H9 (cell line): ENCODE measurements at regions not wholly inside any gene's neighbourhood (a gene's known extent, or its start where the extent isn't known, plus 50 kb on each side); places are given as distances from the start of the nearest gene placed in this dataset.

Source experiments
- DNase-seq: peaks from one replicate; pipeline ENCODE4 v3.0.0-alpha.2; 2017
- H2AFZ ChIP-seq: one replicate; pipeline ENCODE4 v1.6.1; 2013; ENCODE audit warnings: mild to moderate bottlenecking, low read length, control low read depth, moderate library complexity
- H2AK5ac ChIP-seq: 2 replicates; pipeline ENCODE4 v1.6.1; 2013; ENCODE audit warnings: low read length, control low read depth, mixed read lengths; ENCODE audit not compliant: insufficient read length
- H2BK120ac ChIP-seq: one replicate; pipeline ENCODE4 v1.6.1; 2013; ENCODE audit warnings: low read depth, mild to moderate bottlenecking, low read length, control low read depth, inconsistent platforms; ENCODE audit not compliant: poor library complexity, severe bottlenecking
- H2BK12ac ChIP-seq: 2 replicates; pipeline ENCODE4 v1.6.1; 2013; ENCODE audit warnings: low read length, control low read depth, mixed read lengths, low read depth; ENCODE audit not compliant: insufficient read length
- H2BK15ac ChIP-seq: 2 replicates; pipeline ENCODE4 v1.6.1; 2013; ENCODE audit warnings: low read depth, low read length, control low read depth
- H2BK20ac ChIP-seq: one replicate; pipeline ENCODE4 v1.6.1; 2013; ENCODE audit warnings: low read depth, mild to moderate bottlenecking, low read length, control low read depth, inconsistent platforms; ENCODE audit not compliant: poor library complexity, severe bottlenecking
- H2BK5ac ChIP-seq: 2 replicates; pipeline ENCODE4 v1.6.1; 2013; ENCODE audit warnings: low read length, control low read depth, mixed read lengths; ENCODE audit not compliant: insufficient read length
- H3K14ac ChIP-seq: 2 replicates; pipeline ENCODE4 v1.6.1; 2013; ENCODE audit warnings: low read length, control low read depth; ENCODE audit not compliant: insufficient read depth
- H3K18ac ChIP-seq: 2 replicates; pipeline ENCODE4 v1.6.1; 2013; ENCODE audit warnings: low read depth, mild to moderate bottlenecking, mixed read lengths, low read length, control low read depth; ENCODE audit not compliant: insufficient read length
- H3K23ac ChIP-seq: 2 replicates; pipeline ENCODE4 v1.6.1; 2013; ENCODE audit warnings: low read length, control low read depth, mixed read lengths, low read depth; ENCODE audit not compliant: insufficient read length
- H3K23me2 ChIP-seq: 2 replicates; pipeline ENCODE4 v1.6.1; 2013; ENCODE audit warnings: low read depth, mild to moderate bottlenecking, mixed read lengths, low read length, control low read depth; ENCODE audit not compliant: insufficient read length, poor library complexity, severe bottlenecking
- H3K27ac ChIP-seq: 2 replicates; pipeline ENCODE4 v1.5.1; 2013; ENCODE audit warnings: low read length, control low read depth, mixed read lengths, low read depth; ENCODE audit not compliant: insufficient read length
- H3K27me3 ChIP-seq: 2 replicates; pipeline ENCODE4 v1.6.1; 2013; ENCODE audit warnings: low read length, control low read depth, inconsistent platforms; ENCODE audit not compliant: insufficient read depth
- H3K4ac ChIP-seq: 2 replicates; pipeline ENCODE4 v1.6.1; 2013; ENCODE audit warnings: low read depth, mild to moderate bottlenecking, control low read depth, inconsistent platforms, low read length, moderate library complexity
- H3K4me1 ChIP-seq: 2 replicates; pipeline ENCODE4 v1.6.1; 2013; ENCODE audit warnings: low read length, control low read depth, inconsistent platforms; ENCODE audit not compliant: insufficient read depth
- H3K4me2 ChIP-seq: 2 replicates; pipeline ENCODE4 v1.6.1; 2013; ENCODE audit warnings: low read length, control low read depth, mixed read lengths; ENCODE audit not compliant: insufficient read length, insufficient read depth
- H3K56ac ChIP-seq: 2 replicates; pipeline ENCODE4 v1.6.1; 2013; ENCODE audit warnings: low read depth, mild to moderate bottlenecking, mixed read lengths, low read length, control low read depth; ENCODE audit not compliant: insufficient read length
- H3K79me1 ChIP-seq: 2 replicates; pipeline ENCODE4 v1.6.1; 2013; ENCODE audit warnings: low read depth, mild to moderate bottlenecking, moderate library complexity, low read length, control low read depth, inconsistent platforms; ENCODE audit not compliant: insufficient read depth, poor library complexity, severe bottlenecking
- H3K79me2 ChIP-seq: 2 replicates; pipeline ENCODE4 v1.6.1; 2013; ENCODE audit warnings: low read length, control low read depth, inconsistent platforms; ENCODE audit not compliant: insufficient read depth
- H3K9ac ChIP-seq: 2 replicates; pipeline ENCODE4 v1.6.1; 2013; ENCODE audit warnings: low read length, control low read depth, mixed read lengths; ENCODE audit not compliant: insufficient read length; ENCODE audit errors: extremely low read depth
- H3K9me3 ChIP-seq: one replicate; pipeline ENCODE4 v1.6.1; 2013; ENCODE audit warnings: low read depth, low read length, inconsistent platforms; ENCODE audit not compliant: control insufficient read depth
- H3T11ph ChIP-seq: one replicate; pipeline ENCODE4 v1.6.1; 2013; ENCODE audit warnings: mild to moderate bottlenecking, low read length, control low read depth, inconsistent platforms
- H4K20me1 ChIP-seq: one replicate; pipeline ENCODE4 v1.6.1; 2013; ENCODE audit not compliant: control insufficient read depth, insufficient read length, insufficient read depth
- H4K5ac ChIP-seq: 2 replicates; pipeline ENCODE4 v1.6.1; 2013; ENCODE audit warnings: low read depth, mild to moderate bottlenecking, mixed read lengths, low read length, control low read depth; ENCODE audit not compliant: insufficient read length
- H4K8ac ChIP-seq: replicated peaks from 2 replicates; pipeline ENCODE4 v1.6.1; 2013; ENCODE audit warnings: low read length, control low read depth, mixed read lengths, low read depth; ENCODE audit not compliant: insufficient read length
- H4K91ac ChIP-seq: 2 replicates; pipeline ENCODE4 v1.6.1; 2013; ENCODE audit warnings: low read depth, mild to moderate bottlenecking, moderate library complexity, mixed read lengths, low read length, control low read depth; ENCODE audit not compliant: insufficient read length
- H3K27ac Mint-ChIP-seq, 3 experiments: 2 replicates in 2 of 3; 3 replicates in 1 of 3; pipeline ENCODE4 v1.8.0; 2020 to 2021; ENCODE audit warnings: mixed read lengths in 3 of 3, mild to moderate bottlenecking in 1 of 3, moderate library complexity in 1 of 3
- H3K27me3 Mint-ChIP-seq: 2 replicates; pipeline ENCODE4 v1.8.0; 2021; ENCODE audit warnings: low read depth, mild to moderate bottlenecking, moderate library complexity, mixed read lengths
- H3K36me3 Mint-ChIP-seq, 3 experiments: 2 replicates in 2 of 3; 3 replicates in 1 of 3; pipeline ENCODE4 v1.8.0; 2020 to 2021; ENCODE audit warnings: low read depth in 3 of 3, mixed read lengths in 3 of 3; ENCODE audit not compliant: insufficient read depth in 1 of 3
- H3K4me1 Mint-ChIP-seq, 2 experiments: 2 replicates each; pipeline ENCODE4 v1.8.0; 2020; ENCODE audit warnings: mixed read lengths in 2 of 2
- H3K4me3 Mint-ChIP-seq, 2 experiments: 2 replicates in 1 of 2; 3 replicates in 1 of 2; pipeline ENCODE4 v1.8.0; 2020 to 2021; ENCODE audit warnings: mild to moderate bottlenecking in 2 of 2, mixed read lengths in 2 of 2, moderate library complexity in 1 of 2
- H3K9me3 Mint-ChIP-seq, 2 experiments: 2 replicates in 1 of 2; 3 replicates in 1 of 2; pipeline ENCODE4 v1.8.0; 2020; ENCODE audit warnings: mild to moderate bottlenecking in 2 of 2, mixed read lengths in 2 of 2, moderate library complexity in 1 of 2
- WGBS: extraction: QIAGEN DNeasy Blood & Tissue Kit; methylation state at CpG from one replicate; pipeline ENCODE4 v1.1.7; 2013; ENCODE audit warnings: missing lambda C conversion rate, low lambda C conversion rate, mixed read lengths; ENCODE audit not compliant: insufficient read length; ENCODE audit errors: extremely low coverage; 5-methylcytosine and 5-hydroxymethylcytosine counted together
- TF ChIP-seq, protein P1 (sequence below): fragments of 200-600 bp; sonication (generic); conservative IDR thresholded peaks from 3 replicates; pipeline ENCODE4 v1.8.0; 2021; ENCODE audit warnings: antibody characterized with exemption, mild to moderate bottlenecking

DNA sequence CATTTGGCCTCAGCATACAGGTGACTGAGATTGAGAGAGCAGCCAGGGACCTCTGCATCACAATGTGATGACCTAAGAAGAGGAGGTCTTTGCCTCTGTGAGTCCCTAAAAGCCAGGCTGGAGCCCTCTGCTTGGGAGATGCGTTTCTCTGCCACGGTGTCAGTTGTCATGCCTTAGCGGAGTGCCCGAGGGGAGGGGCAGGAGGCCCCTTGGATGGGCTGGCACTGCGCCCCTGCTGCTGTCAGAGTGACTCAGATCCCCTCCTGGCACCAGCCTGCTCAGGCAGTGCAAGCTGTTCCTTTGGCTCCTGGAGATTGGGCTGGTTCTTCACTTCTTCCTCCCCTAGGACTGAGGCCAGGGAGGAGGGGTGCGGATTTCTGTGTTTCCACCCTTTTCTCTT lies 64.9 kb upstream of the KCNA5 start:
- Histone ChIP-seq H3K56ac (no peak overlapping the region), H2BK5ac (no peak overlapping the region), H3K18ac (no peak overlapping the region), H3K27ac (no peak overlapping the region), H3K4me1 (no peaks in the 10 kb centered on the region), H4K20me1 (no peaks in the 10 kb centered on the region), H3K14ac (no peak overlapping the region), H3K23me2 (no peaks in the 10 kb centered on the region), H3K79me1 (no peaks in the 10 kb centered on the region), H3K9ac (no peak overlapping the region), H4K91ac (no peak overlapping the region), H4K8ac (no peak overlapping the region), H3K4me2 (no peak overlapping the region), H3K23ac (no peak overlapping the region), H2BK120ac (no peak overlapping the region), H3K4ac (no peak overlapping the region), H2BK15ac (no peak overlapping the region), H3T11ph (no peak overlapping the region), H4K5ac (no peak overlapping the region), H2AFZ (no peak overlapping the region), H2AK5ac (no peak overlapping the region), H3K79me2 (no peaks in the 10 kb centered on the region), H3K9me3 (no peaks in the 10 kb centered on the region), H2BK12ac (no peak overlapping the region), H3K27me3 (no peaks in the 10 kb centered on the region), H2BK20ac (no peak overlapping the region)
- Mint-ChIP-seq H3K27ac (no peak overlapping the region; a peak in 1 of 7 replicates), H3K9me3 (no peaks in the 10 kb centered on the region), H3K4me1 (peaks cover 4 to 19% of the 10 kb centered on the region in 2 experiments; a peak in 3 of 4 replicates), H3K4me3 (no peak overlapping the region), H3K27me3 (peaks cover 47% of the 10 kb centered on the region), H3K36me3 (no peaks in the 10 kb centered on the region)
- no CpG with 5 or more reads among the region's 6 CpGs for WGBS
- TF ChIP-seq, protein P1, sequence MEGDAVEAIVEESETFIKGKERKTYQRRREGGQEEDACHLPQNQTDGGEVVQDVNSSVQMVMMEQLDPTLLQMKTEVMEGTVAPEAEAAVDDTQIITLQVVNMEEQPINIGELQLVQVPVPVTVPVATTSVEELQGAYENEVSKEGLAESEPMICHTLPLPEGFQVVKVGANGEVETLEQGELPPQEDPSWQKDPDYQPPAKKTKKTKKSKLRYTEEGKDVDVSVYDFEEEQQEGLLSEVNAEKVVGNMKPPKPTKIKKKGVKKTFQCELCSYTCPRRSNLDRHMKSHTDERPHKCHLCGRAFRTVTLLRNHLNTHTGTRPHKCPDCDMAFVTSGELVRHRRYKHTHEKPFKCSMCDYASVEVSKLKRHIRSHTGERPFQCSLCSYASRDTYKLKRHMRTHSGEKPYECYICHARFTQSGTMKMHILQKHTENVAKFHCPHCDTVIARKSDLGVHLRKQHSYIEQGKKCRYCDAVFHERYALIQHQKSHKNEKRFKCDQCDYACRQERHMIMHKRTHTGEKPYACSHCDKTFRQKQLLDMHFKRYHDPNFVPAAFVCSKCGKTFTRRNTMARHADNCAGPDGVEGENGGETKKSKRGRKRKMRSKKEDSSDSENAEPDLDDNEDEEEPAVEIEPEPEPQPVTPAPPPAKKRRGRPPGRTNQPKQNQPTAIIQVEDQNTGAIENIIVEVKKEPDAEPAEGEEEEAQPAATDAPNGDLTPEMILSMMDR, result no peak
- DNase-seq, result peak; percentile 57
